SH-SY5Y (cell line): ENCODE measurements at regions not wholly inside any gene's neighbourhood (a gene's known extent, or its start where the extent isn't known, plus 50 kb on each side); places are given as distances from the start of the nearest gene placed in this dataset.

Experiments used
- GATA2 ChIP-seq: IDR thresholded peaks from 2 replicates; pipeline ENCODE4 v1.6.1; 2011; ENCODE audit warnings: mild to moderate bottlenecking, low read depth, low read length
- GATA3 ChIP-seq: IDR thresholded peaks from 2 replicates; pipeline ENCODE4 v1.6.1; 2011; ENCODE audit warnings: low read depth, mild to moderate bottlenecking, low read length, moderate library complexity

DNA sequence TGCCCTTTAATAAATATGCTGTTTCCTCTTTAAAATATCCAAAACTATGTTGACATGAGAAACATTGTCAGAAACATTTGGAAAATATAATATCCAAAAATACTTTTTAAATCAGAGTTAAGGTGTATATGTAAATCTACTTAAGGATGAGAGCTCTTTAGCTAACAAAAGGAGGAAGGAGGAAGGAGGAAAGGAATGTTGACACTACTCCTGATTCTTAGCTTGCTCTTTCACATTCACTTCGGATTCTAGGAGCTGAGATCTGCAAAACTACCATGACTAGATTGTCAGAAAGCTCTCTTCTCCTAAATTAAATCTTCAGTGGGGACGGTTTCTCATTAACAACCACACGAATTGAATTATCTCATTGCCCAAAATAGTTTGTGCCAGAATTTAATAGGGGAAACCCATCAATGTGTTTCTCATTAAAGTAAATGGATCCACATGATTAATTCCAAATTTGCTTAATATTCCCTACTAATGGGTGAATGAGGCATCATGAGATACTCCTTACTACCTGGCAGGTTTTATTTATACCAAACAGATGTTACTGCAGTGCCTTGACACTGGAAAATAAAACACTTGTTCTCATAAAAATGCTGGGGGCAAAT lies 509.1 kb downstream of the MBD2 start:
- TF ChIP-seq GATA3 (no peak), GATA2 (no peak)
